ENCODE measurements at regions not wholly inside any gene's neighbourhood (a gene's known extent, or its start where the extent isn't known, plus 50 kb on each side); places are given as distances from the start of the nearest gene placed in this dataset.

GRCh38 chr10:6328699-6329423 lies 126.1 kb downstream of the PFKFB3 start:
- ATAC-seq (no peak), DNase-seq (no peak)
- ChIA-PET POLR2A (no interaction called here), CTCF (interaction anchor here (1.0 to 1.8 kb wide), 4 partner anchors 17 to 73 kb away, joined by 3 to 6 read pairs (median 3); no protein-coding TSS in a partner anchor)
- no peak for TF ChIP-seq CTCF (IDR thresholded peaks at IDR 0.05)
- Mint-ChIP-seq H3K9me3 (peaks cover 4% of the 10 kb centered on the region), H3K4me1 (ENCODE audit: low read depth) (no peaks in the 10 kb centered on the region), H3K27ac (no peak overlapping the region), H3K36me3 (ENCODE audit: low read depth) (peaks cover 6% of the 10 kb centered on the region), H3K27me3 (no peaks in the 10 kb centered on the region), H3K4me3 (no peak overlapping the region)
- intact Hi-C loops (cut with micrococcal nuclease) = no loop called here

- H3K27ac Mint-ChIP-seq = no peak overlapping the region
- no peaks in the 10 kb centered on the region for H3K27me3 Mint-ChIP-seq
- H3K9me3 Mint-ChIP-seq = peaks cover 6% of the 10 kb centered on the region
- TF ChIP-seq CTCF (IDR thresholded peaks at IDR 0.05) = no peak
- DNase-seq = no peak
- H3K36me3 Mint-ChIP-seq (ENCODE audit: low read depth) = peaks cover 7% of the 10 kb centered on the region
- POLR2A ChIA-PET = interaction anchor here (1.3 kb wide), 1 partner anchor 15 kb away, joined by 4 read pairs; no protein-coding TSS in a partner anchor
- CTCF ChIA-PET = no interaction called here
- no peak for ATAC-seq
- H3K4me3 Mint-ChIP-seq = no peak overlapping the region
- no peaks in the 10 kb centered on the region for H3K4me1 Mint-ChIP-seq (ENCODE audit: low read depth)
- intact Hi-C loops (cut with micrococcal nuclease) = no loop called here
These were observed 130.4 kb downstream of the PFKFB3 start for GRCh38 chr10:6333086-6333485.

- CTCF ChIA-PET = interaction anchor here (1.0 to 1.2 kb wide), 2 partner anchors 22 to 68 kb away, joined by 3 to 5 read pairs; no protein-coding TSS in a partner anchor
- POLR2A ChIA-PET = interaction anchor here (0.8 to 1.3 kb wide), 2 partner anchors 14 to 15 kb away, joined by 3 to 4 read pairs; no protein-coding TSS in a partner anchor
- DNase-seq = no peak
These were observed 131.2 kb downstream of the PFKFB3 start for GRCh38 chr10:6333973-6334372.

GRCh38 chr10:6336016-6336415 lies 133.3 kb downstream of the PFKFB3 start:
- H3K4me1 Mint-ChIP-seq (ENCODE audit: low read depth) = no peaks in the 10 kb centered on the region

More at GRCh38 chr10:6333973-6334372, 131.2 kb downstream of the PFKFB3 start:
- Mint-ChIP-seq H3K4me1 (ENCODE audit: low read depth) (no peaks in the 10 kb centered on the region), H3K27me3 (no peaks in the 10 kb centered on the region), H3K4me3 (no peak overlapping the region), H3K27ac (no peak overlapping the region), H3K36me3 (ENCODE audit: low read depth) (peaks cover 7% of the 10 kb centered on the region), H3K9me3 (peaks cover 6% of the 10 kb centered on the region)
- TF ChIP-seq CTCF (IDR thresholded peaks at IDR 0.05) = no peak
- ATAC-seq = no peak
- intact Hi-C loops (cut with micrococcal nuclease) = no loop called here

More at GRCh38 chr10:6336016-6336415, 133.3 kb downstream of the PFKFB3 start:
- intact Hi-C loops (cut with micrococcal nuclease) = no loop called here
- DNase-seq (no peak), ATAC-seq (no peak)
- H3K27me3 Mint-ChIP-seq = no peaks in the 10 kb centered on the region
- TF ChIP-seq CTCF (IDR thresholded peaks at IDR 0.05) = no peak
- CTCF ChIA-PET = no interaction called here
- H3K27ac Mint-ChIP-seq = no peak overlapping the region
- POLR2A ChIA-PET = interaction anchor here (0.6 kb wide), 1 partner anchor 69 kb away, joined by 3 read pairs; no protein-coding TSS in a partner anchor
- peaks cover 6% of the 10 kb centered on the region for H3K9me3 Mint-ChIP-seq
- H3K36me3 Mint-ChIP-seq (ENCODE audit: low read depth) = peaks cover 7% of the 10 kb centered on the region
- H3K4me3 Mint-ChIP-seq = no peak overlapping the region

All from activated CD8-positive, alpha-beta T cell treated with anti-CD3 and anti-CD28 coated beads for 36 hours (primary cell).